HepG2 (cell line): ENCODE measurements at regions not wholly inside any gene's neighbourhood (a gene's known extent, or its start where the extent isn't known, plus 50 kb on each side); places are given as distances from the start of the nearest gene placed in this dataset.

ENCODE experiments used
- ATAC-seq: fragments of 200-7000 bp; cut with Tn5 transposase; 3 replicates; pipeline ENCODE4 v1.9.1; 2020; ENCODE audit warnings: mild to moderate bottlenecking, moderate library complexity
- BruUV-seq: library from RNA; stranded (reverse); fragments of 400-500 nt; replicated peaks from 2 replicates; lab custom pipeline; 2021; lab: Mats Ljungman, UMichigan
- CTCF ChIA-PET: fragments of 300-600 bp; formaldehyde crosslinking; extraction: SDS; loops from one replicate; lab custom pipeline; 2021; ENCODE audit warnings: low total read pairs, inconsistent platforms, low intra/inter-chr PET ratio; lab: Yijun Ruan, JAX
- POLR2A ChIA-PET: fragments of 350-600 bp; sonication (Branson Sonifier 250); formaldehyde crosslinking; loops from one replicate; lab custom pipeline; 2020; ENCODE audit warnings: antibody characterized with exemption, inconsistent platforms; lab: Yijun Ruan, JAX
- DNase-seq: peaks from one replicate; pipeline ENCODE4 v3.0.0-alpha.2; 2015; ENCODE audit warnings: low spot score
- FAIRE-seq: peaks from 3 replicates; lab custom pipeline; 2011; peaks lifted over from hg19 to GRCh38; lab: Jason Lieb, UNC
- H2AFZ ChIP-seq: one replicate; pipeline ENCODE4 v1.6.1; 2011; ENCODE audit warnings: low read length, inconsistent platforms
- H3K27ac ChIP-seq: fragments of 300-600 bp; 3 replicates; pipeline ENCODE4 v1.8.0; 2011; ENCODE audit warnings: mixed run types, mild to moderate bottlenecking, mixed read lengths, low read length, inconsistent platforms; ENCODE audit not compliant: insufficient read depth; ENCODE audit errors: extremely low read length
- H3K27me3 ChIP-seq, 2 experiments: fragments of 200-600 bp in 1 of 2; 2 replicates in 1 of 2; 3 replicates in 1 of 2; pipeline versions ENCODE4 v1.6.0 to v1.8.0; 2011; ENCODE audit warnings: low read length in 2 of 2, mild to moderate bottlenecking in 2 of 2, moderate library complexity in 2 of 2, inconsistent platforms in 1 of 2; ENCODE audit not compliant: insufficient read depth in 2 of 2, control insufficient read depth in 1 of 2
- H3K36me3 ChIP-seq, 2 experiments: fragments of 200-600 bp in 1 of 2; replicated peaks in 1 of 2; 2 replicates in 1 of 2; 3 replicates in 1 of 2; pipeline versions ENCODE4 v1.5.1 to v1.8.0; 2011; ENCODE audit warnings: low read length in 2 of 2, inconsistent platforms in 1 of 2; ENCODE audit not compliant: insufficient read depth in 2 of 2, control insufficient read depth in 1 of 2
- H3K4me1 ChIP-seq: 2 replicates; pipeline ENCODE4 v1.5.1; 2012; ENCODE audit warnings: low read length, inconsistent platforms; ENCODE audit not compliant: insufficient read depth
- H3K4me2 ChIP-seq: 2 replicates; pipeline ENCODE4 v1.6.0; 2011; ENCODE audit warnings: low read depth, low read length, inconsistent platforms
- H3K4me3 ChIP-seq, 3 experiments: fragments of 200-600 bp in 1 of 3; sonication (generic), shearing (Covaris generic) in 1 of 3; replicated peaks in 1 of 3; 2 replicates each; pipeline ENCODE4 v1.5.1; 2011 to 2016; ENCODE audit warnings: low read length in 3 of 3, inconsistent platforms in 2 of 3, low read depth in 2 of 3, mild to moderate bottlenecking in 2 of 3, control low read depth in 1 of 3, mixed read lengths in 1 of 3; ENCODE audit not compliant: insufficient read depth in 1 of 3
- H3K79me2 ChIP-seq: one replicate; pipeline ENCODE4 v1.6.1; 2011; ENCODE audit warnings: low read length, inconsistent platforms; ENCODE audit not compliant: insufficient read depth
- H3K9ac ChIP-seq: 2 replicates; pipeline ENCODE4 v1.6.0; 2011; ENCODE audit warnings: mild to moderate bottlenecking, low read depth, low read length, inconsistent platforms; ENCODE audit not compliant: insufficient read depth
- H3K9me3 ChIP-seq: 2 replicates; pipeline ENCODE4 v1.5.1; 2012; ENCODE audit warnings: mild to moderate bottlenecking, low read length
- H4K20me1 ChIP-seq: 2 replicates; pipeline ENCODE4 v1.6.0; 2011; ENCODE audit warnings: inconsistent platforms, mild to moderate bottlenecking, low read length, moderate library complexity; ENCODE audit not compliant: insufficient read depth
- ARID2 ChIP-seq: sonication (generic); formaldehyde crosslinking; IDR thresholded peaks from 2 replicates; pipeline ENCODE4 v1.8.1; 2022; ENCODE audit warnings: mild to moderate bottlenecking, missing genetic modification reagents, borderline replicate concordance
- ATAD3A ChIP-seq: sonication (generic); formaldehyde crosslinking; IDR thresholded peaks from 2 replicates; pipeline ENCODE4 v1.4.0; 2020; ENCODE audit warnings: missing genetic modification reagents
- MTF2 ChIP-seq: sonication (generic); formaldehyde crosslinking; IDR thresholded peaks from 2 replicates; pipeline ENCODE4 v1.5.0; 2020; ENCODE audit warnings: missing genetic modification reagents, borderline replicate concordance
- NBN ChIP-seq: fragments of 450-650 bp; conservative IDR thresholded peaks from 2 replicates; pipeline ENCODE4 v1.6.1; 2017
- SNRNP70 ChIP-seq: fragments of 200-400 bp; formaldehyde crosslinking; IDR thresholded peaks from 2 replicates; pipeline ENCODE4 v1.6.1; 2017; ENCODE audit warnings: mild to moderate bottlenecking, low read depth, low read length, moderate library complexity
- TRIM24 ChIP-seq: sonication (generic); formaldehyde crosslinking; IDR thresholded peaks from 2 replicates; pipeline ENCODE4 v1.8.0; 2022; ENCODE audit warnings: mild to moderate bottlenecking, missing genetic modification reagents
- ZKSCAN8 ChIP-seq: IDR thresholded peaks from 2 replicates; pipeline ENCODE4 v1.6.1; 2016; ENCODE audit warnings: borderline replicate concordance, missing genetic modification reagents, missing compliant biosample characterization
- ZNF225 ChIP-seq: sonication (generic); formaldehyde crosslinking; IDR thresholded peaks from 2 replicates; pipeline ENCODE4 v1.4.0; 2020; ENCODE audit warnings: mild to moderate bottlenecking, missing genetic modification reagents
- ZNF3 ChIP-seq: IDR thresholded peaks from 2 replicates; pipeline ENCODE4 v1.7.0; 2017; ENCODE audit warnings: inconsistent platforms
- WGBS: methylation state at CpG from one replicate; pipeline ENCODE4 v1.1.6; 2017; ENCODE audit warnings: low lambda C conversion rate; 5-methylcytosine and 5-hydroxymethylcytosine counted together
- in situ Hi-C: cut with HindIII; loops from 2 replicates; pipeline ENCODE4 v1.10.0; 2017; ENCODE audit warnings: low pct_unique_long_range_greater_than_20kb; ENCODE audit not compliant: extremely low pct_ligation_motif_present
- intact Hi-C: fragments of 100-400 bp; cut with micrococcal nuclease; formaldehyde crosslinking; loops from one replicate; pipeline ENCODE4 v1.10.0; 2022; ENCODE audit not compliant: unreplicated experiment
- TF ChIP-seq, protein P1 (sequence below): IDR thresholded peaks from 2 replicates; pipeline ENCODE4 v1.6.1; 2016; ENCODE audit warnings: missing biosample characterization, missing genetic modification reagents, low read depth
- TF ChIP-seq, protein P2 (sequence below), 2 experiments: sonication (generic) in 1 of 2; formaldehyde crosslinking in 1 of 2; IDR thresholded peaks; 2 replicates each; pipeline versions ENCODE4 v1.6.1 to v1.9.0; 2014 to 2022; ENCODE audit warnings: antibody characterized with exemption in 1 of 2, borderline replicate concordance in 1 of 2, inconsistent platforms in 1 of 2, low read depth in 1 of 2, missing genetic modification reagents in 1 of 2
- TF ChIP-seq, protein P3 (sequence below): sonication (generic); formaldehyde crosslinking; IDR thresholded peaks from 2 replicates; pipeline ENCODE4 v1.4.0; 2020; ENCODE audit warnings: mild to moderate bottlenecking, missing genetic modification reagents

DNA sequence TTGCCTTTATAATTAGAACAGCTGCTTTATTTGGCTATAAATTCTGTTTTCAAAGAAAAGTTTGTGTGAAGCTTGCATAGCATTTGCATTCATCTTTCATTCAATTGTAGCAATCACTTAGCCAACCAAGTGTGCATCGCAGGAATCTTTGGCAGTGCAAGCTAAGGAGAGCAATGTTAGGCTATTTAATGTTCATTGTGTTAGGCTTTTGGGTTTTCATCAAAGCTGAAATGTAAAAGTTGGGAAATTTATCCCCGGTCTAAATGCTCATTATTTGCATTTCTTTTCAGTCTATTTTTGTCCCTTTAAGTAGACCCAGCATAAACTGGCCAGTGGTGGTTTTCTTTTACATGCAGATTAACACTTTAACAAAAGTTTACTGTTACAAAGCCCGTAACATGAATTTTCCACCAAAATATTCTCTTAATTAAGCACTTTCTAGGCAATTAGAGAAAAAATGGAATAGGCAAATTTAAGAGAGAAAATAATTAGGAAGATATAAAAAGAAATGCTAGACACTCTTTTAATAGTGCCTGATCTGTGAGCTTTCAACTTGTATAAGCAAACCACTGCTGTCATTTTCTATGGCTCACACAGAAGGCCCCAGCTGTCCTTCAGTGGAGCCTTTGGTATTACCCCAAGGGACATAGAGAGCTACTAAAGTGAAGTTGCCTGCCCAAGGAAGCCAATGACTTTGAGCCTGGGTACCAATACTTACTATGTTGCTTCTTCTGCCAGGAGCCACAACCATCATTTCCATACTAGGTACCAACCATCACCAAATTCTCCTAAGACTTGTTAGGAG lies 898.9 kb upstream of the SEL1L start:
- no peak overlapping the region for H3K9ac ChIP-seq
- CTCF ChIA-PET: no interaction called here
- DNase-seq (no peak), FAIRE-seq (no peak), ATAC-seq (no peak)
- no peak overlapping the region for H3K27ac ChIP-seq
- TF ChIP-seq SNRNP70: no peak
- no peak for TF ChIP-seq ZNF225 (CRISPR knock-in tag)
- no peak for TF ChIP-seq MTF2 (CRISPR knock-in tag)
- no peak for TF ChIP-seq NBN
- no peak for TF ChIP-seq ATAD3A
- no peak for TF ChIP-seq TRIM24 (CRISPR knock-in tag)
- TF ChIP-seq, protein P1, sequence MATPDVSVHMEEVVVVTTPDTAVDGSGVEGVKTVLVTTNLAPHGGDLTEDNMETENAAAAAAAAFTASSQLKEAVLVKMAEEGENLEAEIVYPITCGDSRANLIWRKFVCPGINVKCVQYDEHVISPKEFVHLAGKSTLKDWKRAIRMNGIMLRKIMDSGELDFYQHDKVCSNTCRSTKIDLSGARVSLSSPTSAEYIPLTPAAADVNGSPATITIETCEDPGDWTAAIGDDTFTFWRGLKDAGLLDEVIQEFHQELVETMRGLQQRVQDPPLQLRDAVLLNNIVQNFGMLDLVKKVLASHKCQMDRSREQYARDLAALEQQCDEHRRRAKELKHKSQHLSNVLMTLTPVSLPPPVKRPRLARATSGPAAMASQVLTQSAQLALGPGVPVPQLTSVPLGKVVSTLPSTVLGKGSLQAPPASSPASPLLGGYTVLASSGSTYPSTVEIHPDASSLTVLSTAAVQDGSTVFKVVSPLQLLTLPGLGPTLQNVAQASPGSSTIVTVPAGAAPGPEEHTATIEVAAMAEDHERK: no peak
- TF ChIP-seq ZKSCAN8: no peak
- TF ChIP-seq, protein P2, sequence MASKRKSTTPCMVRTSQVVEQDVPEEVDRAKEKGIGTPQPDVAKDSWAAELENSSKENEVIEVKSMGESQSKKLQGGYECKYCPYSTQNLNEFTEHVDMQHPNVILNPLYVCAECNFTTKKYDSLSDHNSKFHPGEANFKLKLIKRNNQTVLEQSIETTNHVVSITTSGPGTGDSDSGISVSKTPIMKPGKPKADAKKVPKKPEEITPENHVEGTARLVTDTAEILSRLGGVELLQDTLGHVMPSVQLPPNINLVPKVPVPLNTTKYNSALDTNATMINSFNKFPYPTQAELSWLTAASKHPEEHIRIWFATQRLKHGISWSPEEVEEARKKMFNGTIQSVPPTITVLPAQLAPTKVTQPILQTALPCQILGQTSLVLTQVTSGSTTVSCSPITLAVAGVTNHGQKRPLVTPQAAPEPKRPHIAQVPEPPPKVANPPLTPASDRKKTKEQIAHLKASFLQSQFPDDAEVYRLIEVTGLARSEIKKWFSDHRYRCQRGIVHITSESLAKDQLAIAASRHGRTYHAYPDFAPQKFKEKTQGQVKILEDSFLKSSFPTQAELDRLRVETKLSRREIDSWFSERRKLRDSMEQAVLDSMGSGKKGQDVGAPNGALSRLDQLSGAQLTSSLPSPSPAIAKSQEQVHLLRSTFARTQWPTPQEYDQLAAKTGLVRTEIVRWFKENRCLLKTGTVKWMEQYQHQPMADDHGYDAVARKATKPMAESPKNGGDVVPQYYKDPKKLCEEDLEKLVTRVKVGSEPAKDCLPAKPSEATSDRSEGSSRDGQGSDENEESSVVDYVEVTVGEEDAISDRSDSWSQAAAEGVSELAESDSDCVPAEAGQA (IDR thresholded peaks at IDR 0.05; ENCODE audit: low read depth): no peak
- TF ChIP-seq, protein P2 (CRISPR knock-in tag; IDR thresholded peaks at IDR 0.05; ENCODE audit: borderline replicate concordance): no peak
- TF ChIP-seq, protein P3, sequence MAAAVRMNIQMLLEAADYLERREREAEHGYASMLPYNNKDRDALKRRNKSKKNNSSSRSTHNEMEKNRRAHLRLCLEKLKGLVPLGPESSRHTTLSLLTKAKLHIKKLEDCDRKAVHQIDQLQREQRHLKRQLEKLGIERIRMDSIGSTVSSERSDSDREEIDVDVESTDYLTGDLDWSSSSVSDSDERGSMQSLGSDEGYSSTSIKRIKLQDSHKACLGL (CRISPR knock-in tag): no peak
- TF ChIP-seq ZNF3 (CRISPR knock-in tag): no peak
- no peak for TF ChIP-seq ARID2 (CRISPR knock-in tag)
- peaks cover 96% of the 10 kb centered on the region for H3K9me3 ChIP-seq
- H3K79me2 ChIP-seq: no peaks in the 10 kb centered on the region
- H2AFZ ChIP-seq: no peak overlapping the region
- POLR2A ChIA-PET: no interaction called here
- intact Hi-C loops (no loop called here), in situ Hi-C loops (no loop called here)
- no peak overlapping the region for H3K4me3 ChIP-seq
- no TSS peak for BruUV-seq
- no peaks in the 10 kb centered on the region for H4K20me1 ChIP-seq
- 25% methylated on average over 3 of the region's 3 CpGs for WGBS
- no peak overlapping the region for H3K4me2 ChIP-seq
- no peaks in the 10 kb centered on the region for H3K4me1 ChIP-seq
- H3K27me3 ChIP-seq: no peaks in the 10 kb centered on the region
- no peaks in the 10 kb centered on the region for H3K36me3 ChIP-seq
